Activated CD4-positive, CD25-positive, alpha-beta regulatory T cell treated with anti-CD3 and anti-CD28 coated beads, Interleukin-2, amount 50 U/mL, for 72 hours (primary cell): ENCODE measurements at regions not wholly inside any gene's neighbourhood (a gene's known extent, or its start where the extent isn't known, plus 50 kb on each side); places are given as distances from the start of the nearest gene placed in this dataset.

Source experiments
- DNase-seq: peaks from one replicate; pipeline ENCODE4 v3.0.0; 2021

DNA sequence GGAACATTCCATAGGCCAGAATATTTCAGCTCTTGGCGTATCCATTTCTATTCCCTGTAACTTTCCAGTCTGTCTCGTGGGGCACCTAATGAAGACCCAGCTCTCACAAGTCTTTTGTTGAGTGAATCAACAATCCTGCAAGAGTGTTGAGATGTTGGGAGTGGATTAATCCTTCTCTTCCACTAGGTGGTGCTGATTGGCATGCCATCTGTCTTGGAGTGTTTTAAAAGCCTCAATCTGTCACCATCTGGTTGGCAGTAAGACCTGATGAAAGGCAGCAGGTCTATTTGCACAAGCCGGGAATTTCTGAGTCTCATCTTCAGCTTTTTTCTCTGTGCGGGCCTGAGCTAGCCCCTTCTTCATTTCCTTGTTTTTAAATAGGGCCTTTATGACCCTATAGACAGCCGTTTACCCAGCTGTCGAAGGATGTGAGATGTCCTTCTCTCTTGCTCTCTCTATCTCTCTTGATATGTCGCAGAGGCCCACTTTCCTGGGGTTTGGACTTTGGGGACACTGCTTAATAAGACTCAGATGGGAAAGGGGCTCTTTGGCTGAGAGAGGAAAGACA lies 180.5 kb downstream of the ZNF365 start:
- DNase-seq, result no peak

DNA sequence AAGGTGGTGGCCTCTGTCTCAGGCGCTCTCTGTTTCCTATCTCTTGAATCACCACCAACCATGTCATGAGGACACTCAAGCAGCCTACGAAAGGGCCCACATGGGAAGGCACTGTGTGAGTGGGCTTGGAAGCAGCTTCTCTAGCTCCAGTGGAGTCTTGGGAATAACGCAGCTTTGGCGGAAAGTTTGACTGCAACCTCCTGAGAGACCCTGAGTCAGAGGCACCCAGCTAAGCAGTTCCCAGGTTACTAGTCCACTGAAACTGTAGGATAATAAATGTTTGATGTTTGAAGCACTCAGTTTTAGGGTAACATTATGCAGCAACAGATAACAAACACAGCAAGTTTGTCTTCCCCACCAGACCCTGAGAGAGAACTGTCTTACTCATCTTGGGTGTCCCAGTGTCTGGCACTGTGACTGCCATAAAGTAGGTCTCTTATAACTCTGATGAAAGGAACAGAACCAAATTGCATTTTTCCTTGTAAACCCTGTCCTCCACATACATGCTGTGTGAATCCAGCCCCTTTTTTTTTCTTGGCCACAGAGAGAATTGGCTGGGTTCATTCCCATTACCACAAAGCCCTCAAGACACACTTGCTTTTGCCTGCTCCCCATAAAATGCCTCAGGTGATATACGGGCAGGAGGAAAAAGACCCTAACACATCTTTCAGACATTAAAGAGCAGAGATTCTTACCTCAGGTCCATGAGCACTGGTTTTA lies 185.5 kb downstream of the ZNF365 start:
- no peak for DNase-seq

DNA sequence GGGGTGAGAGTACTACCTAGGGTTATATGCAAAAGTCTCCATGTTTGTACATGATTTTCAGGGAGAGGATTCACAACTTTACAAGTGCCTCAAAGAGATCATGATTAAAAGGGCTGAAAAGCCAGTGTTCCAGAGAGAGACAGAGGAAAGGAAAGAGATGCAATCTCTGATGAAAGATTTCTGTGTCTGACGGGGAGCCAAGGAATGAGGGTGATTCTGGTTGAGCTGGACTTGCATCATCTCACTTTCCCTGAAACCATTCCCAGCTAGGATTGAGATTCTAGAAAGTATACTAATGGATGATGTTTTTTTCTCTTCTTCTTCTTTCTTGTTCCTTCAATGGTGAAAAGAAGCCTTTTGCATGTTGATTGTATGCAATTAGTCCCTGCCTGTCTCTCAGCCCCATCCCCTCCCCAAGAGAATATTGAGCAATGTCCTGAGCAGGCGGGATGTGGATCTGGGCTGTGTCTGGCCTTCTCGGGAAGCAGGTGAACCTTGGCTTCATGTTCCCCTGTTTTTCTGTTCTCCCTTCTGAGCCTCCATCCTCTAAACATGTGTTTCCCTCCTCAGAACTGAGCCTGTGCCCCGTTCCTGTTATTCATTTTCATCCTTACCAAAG lies 186.1 kb downstream of the ZNF365 start:
- DNase-seq, result no peak

DNA sequence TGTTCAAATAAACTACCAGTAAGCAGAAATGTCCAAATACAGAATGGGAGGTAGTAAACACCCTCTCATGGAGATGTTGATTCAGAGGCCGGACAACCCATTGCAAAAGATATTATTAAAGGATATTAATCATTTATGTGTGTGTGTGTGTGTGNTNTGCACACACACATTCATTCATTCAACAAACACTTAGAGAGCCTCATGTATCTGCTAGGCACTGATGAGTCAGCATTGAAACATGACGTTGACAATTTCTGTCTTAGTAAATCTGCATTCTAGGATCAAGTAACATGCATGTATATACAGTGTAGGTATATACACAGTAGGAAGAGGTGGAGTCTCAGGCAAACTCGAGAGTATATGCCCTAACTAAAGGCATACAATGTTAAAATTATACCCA lies 187.0 kb downstream of the ZNF365 start:
- DNase-seq, result no peak

DNA sequence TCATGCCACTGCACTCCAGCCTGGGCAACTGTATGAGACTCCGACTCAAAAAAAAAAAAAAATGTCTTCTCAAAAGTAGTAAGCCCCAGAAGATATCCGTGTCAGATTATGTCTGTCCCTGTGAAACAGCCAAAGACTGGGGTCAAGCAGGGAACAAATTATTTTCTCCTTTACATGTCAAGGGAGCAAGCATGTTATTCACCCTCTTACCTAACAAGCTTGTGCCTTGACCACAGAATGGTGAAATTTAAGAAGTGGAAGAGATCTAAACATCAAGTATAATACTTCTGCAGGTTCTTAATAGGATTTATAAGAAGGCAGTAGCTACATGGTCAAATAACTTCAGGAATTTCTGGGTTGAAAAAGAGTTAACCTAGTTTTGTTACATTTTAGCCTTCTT lies 187.9 kb downstream of the ZNF365 start:
- no peak for DNase-seq

DNA sequence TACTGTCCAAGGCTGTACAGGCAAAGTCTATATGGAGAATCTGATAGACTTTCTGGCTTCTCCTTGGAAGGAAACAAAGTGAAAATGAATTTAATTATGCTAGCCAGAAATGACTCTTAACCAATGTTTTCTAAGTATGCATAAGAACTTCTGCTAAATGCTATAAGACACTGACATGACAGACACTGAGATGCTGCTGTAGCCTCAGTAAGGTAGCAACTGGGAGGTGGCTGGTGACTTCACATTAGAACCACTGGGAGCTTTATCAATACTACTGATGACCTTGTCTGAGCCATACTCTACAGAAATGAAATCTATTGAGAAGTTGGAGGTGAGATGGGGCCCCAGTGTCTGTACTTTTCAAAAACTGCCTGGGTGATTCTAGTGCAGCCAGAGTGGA lies 188.6 kb downstream of the ZNF365 start:
- no peak for DNase-seq

DNA sequence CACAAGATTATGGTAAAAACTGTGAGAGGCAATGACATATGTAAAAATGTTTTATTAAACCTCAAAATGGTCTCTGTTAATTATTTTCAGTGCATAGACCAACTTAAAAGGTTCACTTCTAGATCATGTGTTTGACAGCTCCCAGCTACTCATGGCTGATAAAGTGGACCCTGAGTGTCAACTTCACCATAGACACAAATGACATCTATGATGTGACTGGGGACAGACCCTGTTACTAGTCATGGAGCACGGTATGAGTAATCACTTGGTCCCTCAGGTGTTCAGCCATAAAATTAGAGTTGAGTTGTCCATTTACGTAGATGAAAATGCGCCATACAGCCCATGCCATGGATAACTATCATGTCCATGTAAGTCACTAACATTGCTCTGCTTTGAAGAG lies 199.8 kb downstream of the ZNF365 start:
- DNase-seq, result no peak

DNA sequence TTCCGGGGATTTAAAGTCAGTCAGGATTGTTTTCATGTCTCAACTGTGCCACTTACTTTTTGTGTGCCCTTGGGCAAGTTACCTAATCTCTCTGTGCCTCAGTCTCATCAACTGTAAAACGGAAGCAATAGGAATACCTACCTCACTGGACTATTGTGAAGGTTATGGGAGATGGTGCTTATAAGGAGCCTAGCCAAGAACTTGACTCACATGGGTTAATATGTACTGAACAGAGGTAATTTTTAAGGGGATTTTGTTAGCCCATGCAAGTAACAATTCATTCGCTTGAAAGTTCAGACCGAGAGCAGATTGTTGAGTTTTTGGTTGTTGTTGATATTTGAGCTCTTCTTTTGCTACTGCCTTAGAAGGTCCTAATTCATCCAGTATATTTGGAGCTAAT lies 202.9 kb downstream of the ZNF365 start:
- DNase-seq, result no peak

DNA sequence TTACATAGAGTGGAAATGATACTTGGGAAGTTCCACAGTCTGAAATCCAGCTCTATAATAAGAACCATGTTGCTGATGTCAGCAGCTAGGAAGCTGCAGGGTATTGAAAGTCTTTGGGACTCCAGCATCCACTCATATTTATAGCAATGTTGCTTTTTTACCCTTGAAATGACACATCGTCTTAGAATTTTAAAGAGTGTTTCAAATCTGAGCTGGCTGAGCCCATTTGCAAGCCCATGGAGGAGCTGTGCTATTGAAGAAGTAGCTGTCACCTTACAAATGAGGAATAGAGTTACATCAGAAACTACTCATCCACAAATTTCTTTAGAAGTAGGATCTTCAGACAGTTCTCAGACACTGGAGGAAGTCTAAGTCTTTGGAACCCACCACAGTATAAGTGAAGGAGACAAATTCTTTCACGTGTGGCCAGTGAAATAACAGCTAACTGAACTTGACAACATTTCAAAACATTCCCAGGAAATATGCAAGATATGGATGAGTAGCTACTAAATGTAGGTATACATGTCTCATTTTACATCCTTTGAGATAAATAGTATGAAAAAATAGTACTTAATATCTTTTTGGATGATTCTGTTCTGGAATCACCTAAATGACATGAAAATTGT lies 203.6 kb downstream of the ZNF365 start:
- DNase-seq, result no peak

DNA sequence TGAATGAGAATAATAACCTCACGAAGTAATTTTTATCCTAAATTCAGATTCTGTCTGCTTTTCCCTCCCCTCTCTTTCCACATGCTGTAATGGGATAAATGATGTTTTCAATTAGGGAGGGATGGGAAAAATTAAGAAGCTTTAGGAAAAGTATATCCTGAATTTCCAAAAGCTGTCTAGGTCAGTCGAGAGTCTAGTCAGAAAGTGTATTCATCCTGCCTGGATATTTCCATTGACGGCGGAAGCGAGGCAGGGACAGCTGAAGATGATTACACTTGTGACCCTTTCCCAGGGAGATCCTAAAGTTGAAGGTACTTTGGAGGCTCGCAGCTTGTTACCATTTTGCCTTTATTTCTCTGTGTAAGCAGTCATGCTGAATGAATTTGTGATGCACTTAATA lies 204.1 kb downstream of the ZNF365 start:
- DNase-seq, result no peak

DNA sequence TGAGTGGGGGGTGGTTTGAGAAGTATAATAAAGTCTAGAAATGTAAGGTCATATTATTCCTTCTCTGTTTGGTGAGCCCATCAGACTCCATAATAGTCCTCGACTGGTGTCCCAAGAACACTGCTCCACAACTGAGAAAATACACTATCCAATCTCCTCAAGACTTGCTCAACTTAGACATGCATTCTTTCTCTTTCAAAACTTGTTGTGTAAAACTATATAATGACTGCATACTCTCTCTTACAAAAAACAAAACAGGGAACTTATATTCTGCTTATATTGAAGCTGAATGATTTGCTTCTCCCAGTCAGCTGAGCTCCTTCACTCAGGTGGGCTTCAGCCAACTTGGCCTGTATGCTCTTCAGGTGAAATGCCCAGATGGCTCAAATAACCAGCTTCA lies 204.7 kb downstream of the ZNF365 start:
- DNase-seq, result no peak

DNA sequence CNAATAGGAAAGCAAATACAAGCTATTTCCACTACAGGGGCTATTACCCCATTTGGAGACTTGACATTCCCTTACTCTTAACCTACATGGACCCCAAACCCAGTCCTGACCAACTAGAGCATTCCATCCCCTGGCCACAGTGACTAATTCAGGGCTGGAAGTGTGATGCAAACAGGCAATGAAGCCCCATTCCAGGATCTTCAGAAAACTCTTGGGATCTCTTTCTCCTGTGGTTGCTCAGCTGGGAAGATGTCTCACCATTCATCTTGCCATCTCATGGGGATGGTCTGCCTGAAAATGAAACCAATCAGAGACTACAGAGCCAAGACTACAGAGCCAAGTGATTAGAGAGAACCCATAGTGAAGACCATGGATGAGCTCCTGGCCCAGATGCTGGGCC lies 206.2 kb downstream of the ZNF365 start:
- DNase-seq, result no peak

DNA sequence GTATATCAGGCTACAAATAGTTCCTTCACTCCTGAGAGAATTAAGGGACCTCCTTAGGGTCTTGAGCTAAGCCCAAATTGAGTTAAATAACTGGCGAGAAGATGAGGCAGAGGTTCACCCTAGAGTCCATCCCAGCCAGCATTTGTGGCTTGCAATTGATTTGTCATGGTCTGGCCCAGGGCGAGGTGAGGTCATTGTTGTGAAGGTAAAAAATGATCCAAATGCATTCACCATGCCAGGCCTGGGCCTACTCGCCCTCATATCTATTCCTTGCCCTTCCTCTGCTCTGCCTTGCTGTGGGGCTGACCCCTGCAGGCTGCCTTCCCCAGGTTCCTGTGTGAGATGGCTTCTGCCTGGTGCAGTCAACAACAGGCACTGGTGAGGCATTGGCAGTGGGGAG lies 207.2 kb downstream of the ZNF365 start:
- DNase-seq, result no peak

DNA sequence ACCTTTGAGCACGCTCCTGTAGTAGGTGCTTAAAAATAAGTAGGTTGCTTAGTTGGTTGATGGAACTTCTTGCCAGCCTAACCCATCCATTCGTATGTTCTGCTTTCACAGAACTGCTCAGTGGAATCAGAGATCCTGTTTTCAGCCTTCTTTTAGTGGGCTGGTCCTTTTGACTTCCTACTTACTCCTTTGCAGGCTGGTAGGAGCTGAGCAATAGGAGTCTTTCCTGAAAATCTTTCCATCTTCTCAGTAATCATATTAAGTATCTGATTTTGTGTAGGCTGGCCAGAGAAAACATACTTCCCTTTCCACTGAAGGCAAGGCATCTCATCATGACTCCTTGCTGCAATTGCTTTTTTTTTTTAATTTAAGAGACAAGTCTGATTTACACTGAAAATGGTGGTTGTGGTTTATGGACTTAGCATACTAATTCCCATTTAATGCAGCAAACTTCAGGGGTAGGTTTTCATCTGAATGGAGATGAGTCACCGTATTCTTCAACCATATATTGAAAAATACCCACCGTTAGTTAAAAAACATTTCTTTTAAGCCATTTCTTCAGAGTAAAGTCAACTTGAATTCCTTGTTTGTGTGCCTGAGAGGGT lies 208.0 kb downstream of the ZNF365 start:
- DNase-seq, result no peak

DNA sequence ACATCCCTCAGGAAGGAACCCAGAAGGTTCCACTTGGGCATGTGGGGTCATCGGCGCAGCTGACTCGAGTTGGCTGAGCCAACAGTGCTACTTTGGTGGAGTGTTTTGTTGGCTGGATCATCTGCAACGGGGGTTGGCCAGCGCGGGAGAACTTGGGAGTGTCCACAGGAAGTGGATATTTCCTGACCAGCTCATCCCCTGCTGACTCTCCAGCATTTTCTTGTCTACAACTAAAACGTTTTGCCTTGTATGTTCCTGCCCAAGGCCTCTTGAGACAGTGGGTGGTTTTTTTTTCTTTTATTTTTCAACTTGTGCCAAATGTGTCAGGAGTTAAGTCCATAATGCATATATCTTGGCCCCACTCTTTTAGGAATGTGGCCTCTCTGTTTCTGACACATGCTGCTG lies 208.6 kb downstream of the ZNF365 start:
- no peak for DNase-seq

DNA sequence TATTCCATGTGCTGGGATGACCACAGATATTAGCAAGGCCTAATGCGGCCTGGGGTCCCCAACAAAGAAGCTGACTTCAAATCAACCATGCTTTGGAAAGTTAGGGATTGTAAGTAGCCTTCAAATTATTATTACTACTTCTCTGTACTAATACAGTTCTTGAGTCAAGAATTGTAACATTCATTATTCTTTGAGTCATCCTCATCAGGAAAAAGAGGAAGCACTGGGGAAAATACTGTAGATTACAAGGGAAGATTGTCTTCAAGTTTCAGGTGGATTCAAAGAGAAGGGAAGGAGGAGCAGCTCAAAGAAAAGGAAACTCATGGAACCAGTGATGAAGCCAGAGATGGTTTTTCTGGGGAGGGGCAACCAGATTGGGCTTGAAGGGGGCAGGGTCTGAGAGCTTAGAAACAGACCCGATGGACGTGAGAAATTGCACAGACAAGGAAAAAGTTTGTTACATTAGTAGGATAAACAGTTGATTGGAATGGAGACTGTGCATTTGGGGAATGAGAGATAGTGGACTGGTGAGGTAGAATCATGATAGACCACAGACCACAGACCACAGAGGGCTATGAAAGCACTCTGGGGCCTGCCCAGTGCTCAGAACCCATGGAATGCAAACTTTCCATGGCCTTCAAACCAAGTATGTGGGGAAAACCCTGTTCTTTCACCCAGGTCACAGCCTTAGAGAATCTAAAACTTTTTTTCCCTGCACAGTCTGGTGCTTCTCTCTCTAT lies 209.9 kb downstream of the ZNF365 start:
- DNase-seq, result no peak

DNA sequence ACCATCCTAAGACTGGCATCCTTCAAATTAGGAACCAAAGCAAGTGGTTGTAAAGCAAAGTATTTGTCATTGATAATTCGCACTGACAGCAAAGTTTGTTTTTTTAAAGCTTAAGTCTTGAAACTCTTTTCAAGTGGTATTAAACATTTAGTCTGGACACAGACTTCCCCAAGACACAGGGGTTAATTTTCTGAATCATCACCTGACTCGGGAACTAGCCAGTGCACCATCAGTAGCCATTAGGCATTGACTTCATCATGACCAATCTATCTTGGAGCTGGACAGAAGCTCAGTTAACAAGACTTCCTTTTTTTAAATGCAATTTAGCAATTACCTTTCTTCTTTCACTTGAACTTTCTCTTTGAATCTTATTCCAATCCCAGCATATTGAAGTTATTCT lies 210.6 kb downstream of the ZNF365 start:
- DNase-seq, result no peak

DNA sequence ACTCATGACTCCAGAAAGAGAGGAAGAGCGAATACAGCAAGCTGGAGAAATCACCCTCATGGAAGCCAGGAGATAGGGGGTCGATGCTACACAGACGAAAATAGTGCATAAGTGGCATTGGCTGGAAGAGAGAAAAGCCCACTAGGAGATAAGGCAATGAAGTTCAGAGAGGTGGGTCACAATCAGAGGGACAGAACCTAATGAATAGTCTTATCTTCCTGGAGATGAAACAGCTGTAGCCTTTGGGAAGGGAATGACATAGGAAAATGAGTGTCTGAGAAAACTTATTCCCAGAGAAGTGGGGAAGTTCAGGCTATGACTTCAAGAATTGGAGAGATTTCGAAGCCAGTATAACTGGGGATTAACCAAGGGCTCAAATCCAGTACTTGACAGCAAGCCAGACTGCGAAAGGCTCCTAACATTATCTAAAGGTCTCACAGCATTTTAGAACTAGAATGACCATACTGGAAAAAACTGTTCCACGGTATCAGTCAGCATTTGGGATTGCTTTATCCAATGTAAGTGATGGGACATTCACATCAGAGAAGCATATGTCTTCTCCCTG lies 211.1 kb downstream of the ZNF365 start:
- DNase-seq, result no peak

DNA sequence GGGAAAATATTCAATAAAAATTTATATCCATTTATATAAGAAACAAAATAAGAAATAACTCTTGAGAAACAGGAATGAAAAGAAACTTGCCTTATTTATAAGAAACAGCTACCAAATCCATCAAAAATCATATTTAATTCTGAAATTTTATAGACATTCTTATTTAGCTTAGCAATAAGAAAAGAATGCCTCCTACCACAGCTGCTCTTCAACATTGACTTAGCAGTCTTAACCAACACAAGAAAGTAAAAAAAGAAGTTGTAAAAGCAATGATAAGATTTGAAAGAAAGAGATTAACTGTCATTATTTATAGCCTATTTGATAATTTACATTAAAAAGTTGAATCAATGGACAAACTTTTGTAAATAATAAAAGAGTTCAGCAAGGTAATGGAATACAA lies 212.8 kb downstream of the ZNF365 start:
- no peak for DNase-seq

DNA sequence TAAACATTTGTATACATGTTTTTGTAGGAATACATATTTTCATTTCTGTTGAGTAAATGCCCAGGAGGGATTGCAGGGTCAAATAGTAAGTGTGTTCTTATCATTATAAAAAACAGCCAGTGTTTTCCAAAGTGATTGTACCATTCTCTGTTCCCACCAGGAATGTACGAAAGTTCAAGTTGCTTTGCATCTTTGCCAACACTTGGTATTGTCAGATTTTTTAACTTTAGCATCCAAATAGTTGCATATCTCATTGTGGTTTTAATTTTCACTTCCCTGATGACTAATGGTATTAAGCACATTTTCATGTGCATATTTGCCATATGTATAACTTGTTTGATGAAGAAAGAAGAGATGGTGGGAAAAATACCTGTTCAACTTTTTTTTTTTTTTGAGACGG lies 213.9 kb downstream of the ZNF365 start:
- DNase-seq, result no peak

DNA sequence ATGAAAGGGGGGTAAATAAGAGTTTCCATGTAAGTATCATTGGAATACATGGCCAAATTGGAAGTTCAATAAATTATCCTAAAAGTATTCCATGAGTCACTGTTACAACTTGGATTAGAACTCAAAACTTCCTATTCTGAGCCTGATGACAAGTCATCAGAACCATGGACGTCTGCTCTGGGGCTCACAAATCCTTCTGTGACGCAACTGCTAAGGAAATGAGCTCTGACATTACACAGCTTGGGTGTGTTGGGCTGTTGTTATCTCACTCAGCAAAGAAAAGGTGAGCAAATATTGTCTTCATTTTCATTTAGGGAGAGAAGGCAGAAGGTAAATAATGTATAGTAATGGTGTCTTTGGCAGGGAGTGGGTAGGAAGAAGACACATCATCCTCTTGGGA lies 214.8 kb upstream of the ADO start:
- no peak for DNase-seq

DNA sequence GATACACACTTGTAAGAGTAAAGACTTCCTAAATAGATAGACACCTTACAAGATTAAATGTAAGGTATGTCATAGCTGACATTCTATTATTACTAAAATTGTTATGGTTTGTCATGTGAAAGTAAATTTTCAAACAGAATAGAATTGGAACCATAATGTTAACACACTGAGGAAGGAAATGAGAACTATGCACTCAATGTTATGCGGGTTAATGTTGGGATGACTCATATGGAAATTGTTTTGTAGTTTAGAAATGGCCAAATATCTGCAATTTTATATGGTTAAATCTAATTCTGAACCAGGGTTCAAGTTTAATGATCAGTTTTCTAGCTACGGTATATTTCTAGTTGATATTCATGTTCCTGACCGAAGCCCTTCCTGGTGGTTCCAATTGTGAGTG lies 214.2 kb upstream of the ADO start:
- no peak for DNase-seq

DNA sequence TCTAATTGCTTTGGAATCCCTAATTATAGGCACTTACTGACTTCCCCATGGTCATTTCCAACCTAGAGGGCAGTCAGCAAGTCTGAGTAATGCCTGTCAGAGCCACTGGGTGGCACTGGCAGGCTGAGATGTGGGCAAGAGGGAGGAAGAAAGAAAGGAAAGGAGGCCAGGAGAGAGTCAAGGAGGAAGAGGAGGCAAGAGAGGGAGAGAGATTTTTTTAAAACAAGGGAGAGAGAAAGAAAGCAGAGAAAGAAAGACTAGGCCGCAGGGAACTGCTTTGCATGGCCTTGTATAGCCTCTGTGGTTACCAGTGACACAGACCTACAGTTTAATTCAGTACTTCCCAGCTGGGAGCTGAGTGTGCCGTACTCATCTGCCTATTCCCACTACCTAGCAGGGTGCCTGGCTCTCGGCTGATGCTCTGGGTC lies 210.4 kb upstream of the ADO start:
- DNase-seq, result peak; percentile 60
